CD14-positive monocyte (primary cell): ENCODE measurements at regions not wholly inside any gene's neighbourhood (a gene's known extent, or its start where the extent isn't known, plus 50 kb on each side); places are given as distances from the start of the nearest gene placed in this dataset.

ENCODE experiments used
- DNase-seq, 3 donors: peaks; one replicate each; pipeline ENCODE4 v3.0.0-alpha.2; 2011 to 2022
- H2AFZ ChIP-seq: 2 replicates; pipeline ENCODE4 v1.6.0; 2012; ENCODE audit warnings: mild to moderate bottlenecking, low read depth, low read length, inconsistent platforms; ENCODE audit not compliant: insufficient read depth, poor library complexity, severe bottlenecking
- H3K27ac ChIP-seq, 2 donors: 1 replicate in 1 of 2; 2 replicates in 1 of 2; pipeline ENCODE4 v1.5.1; 2012 to 2013; ENCODE audit warnings: low read length in 2 of 2, control low read depth in 1 of 2, inconsistent platforms in 1 of 2, low read depth in 1 of 2, mild to moderate bottlenecking in 1 of 2
- H3K27me3 ChIP-seq, 2 donors: one replicate each; pipeline versions ENCODE4 v1.6.0 to v1.6.1; 2011 to 2013; ENCODE audit warnings: low read length in 2 of 2; ENCODE audit not compliant: control insufficient read depth in 2 of 2, insufficient read depth in 2 of 2
- H3K36me3 ChIP-seq, 2 donors: replicated peaks in 1 of 2; 1 replicate in 1 of 2; 2 replicates in 1 of 2; pipeline versions ENCODE4 v1.5.1 to v1.6.1; 2012 to 2013; ENCODE audit warnings: low read length in 2 of 2, control low read depth in 1 of 2, inconsistent platforms in 1 of 2, mild to moderate bottlenecking in 1 of 2; ENCODE audit not compliant: insufficient read depth in 2 of 2, control insufficient read depth in 1 of 2
- H3K4me1 ChIP-seq, 2 donors: 1 replicate in 1 of 2; 2 replicates in 1 of 2; pipeline versions ENCODE4 v1.5.1 to v1.6.1; 2012 to 2013; ENCODE audit warnings: low read length in 2 of 2, control low read depth in 1 of 2, inconsistent platforms in 1 of 2, mild to moderate bottlenecking in 1 of 2, moderate library complexity in 1 of 2; ENCODE audit not compliant: insufficient read depth in 2 of 2, control insufficient read depth in 1 of 2
- H3K4me2 ChIP-seq: replicated peaks from 2 replicates; pipeline ENCODE3; 2012; ENCODE audit warnings: low read length, moderate library complexity, mild to moderate bottlenecking; ENCODE audit not compliant: poor library complexity, severe bottlenecking; ENCODE audit errors: extremely low read depth
- H3K4me3 ChIP-seq, 3 experiments: fragments of 200-600 bp in 1 of 3; sonication (generic) in 1 of 3; replicated peaks in 1 of 3; 1 replicate in 2 of 3; 2 replicates in 1 of 3; pipeline ENCODE4 v1.5.1; 2011 to 2013; ENCODE audit warnings: low read length in 3 of 3, mild to moderate bottlenecking in 3 of 3, control low read depth in 2 of 3, low read depth in 2 of 3, inconsistent platforms in 1 of 3, moderate library complexity in 1 of 3
- H3K79me2 ChIP-seq: 2 replicates; pipeline ENCODE4 v1.6.0; 2012; ENCODE audit warnings: mild to moderate bottlenecking, control low read depth, inconsistent platforms, low read length, moderate library complexity; ENCODE audit not compliant: insufficient read depth
- H3K9ac ChIP-seq: 2 replicates; pipeline ENCODE4 v1.6.0; 2017; ENCODE audit warnings: low read length, mild to moderate bottlenecking; ENCODE audit not compliant: insufficient read depth, poor library complexity, severe bottlenecking
- H3K9me3 ChIP-seq, 2 donors: replicated peaks in 1 of 2; 1 replicate in 1 of 2; 2 replicates in 1 of 2; pipeline versions ENCODE4 v1.5.1 to v1.6.1; 2012 to 2013; ENCODE audit warnings: low read length in 2 of 2, control low read depth in 1 of 2; ENCODE audit not compliant: control insufficient read depth in 1 of 2, insufficient read depth in 1 of 2
- H4K20me1 ChIP-seq: 2 replicates; pipeline ENCODE4 v1.6.0; 2012; ENCODE audit warnings: mild to moderate bottlenecking, low read length, control low read depth, moderate library complexity; ENCODE audit not compliant: insufficient read depth
- H3K27ac Mint-ChIP-seq, 7 donors: one replicate each; pipeline ENCODE4 v1.8.0; 2020; ENCODE audit warnings: mild to moderate bottlenecking in 7 of 7, mixed read lengths in 7 of 7, moderate library complexity in 6 of 7, inconsistent platforms in 2 of 7
- H3K27me3 Mint-ChIP-seq, 3 donors: one replicate each; pipeline ENCODE4 v1.8.0; 2021 to 2022; ENCODE audit warnings: low read depth in 3 of 3, mild to moderate bottlenecking in 3 of 3, mixed read lengths in 3 of 3, moderate library complexity in 3 of 3, inconsistent platforms in 1 of 3
- H3K36me3 Mint-ChIP-seq, 2 donors: one replicate each; pipeline ENCODE4 v1.8.0; 2020; ENCODE audit warnings: mixed read lengths in 2 of 2, inconsistent platforms in 1 of 2, mild to moderate bottlenecking in 1 of 2
- H3K4me1 Mint-ChIP-seq: one replicate; pipeline ENCODE4 v1.8.0; 2020; ENCODE audit warnings: mild to moderate bottlenecking, mixed read lengths
- H3K4me3 Mint-ChIP-seq, 2 donors: one replicate each; pipeline ENCODE4 v1.8.0; 2020; ENCODE audit warnings: mild to moderate bottlenecking in 2 of 2, mixed read lengths in 2 of 2, moderate library complexity in 1 of 2
- H3K9me3 Mint-ChIP-seq, 7 donors: one replicate each; pipeline ENCODE4 v1.8.0; 2020 to 2022; ENCODE audit warnings: mixed read lengths in 7 of 7, mild to moderate bottlenecking in 6 of 7, moderate library complexity in 6 of 7, inconsistent platforms in 2 of 7
- whole genome bisulfite sequencing: methylation state at CpG from one replicate; pipeline ENCODE4 v1.1.5; 2013; ENCODE audit warnings: missing lambda C conversion rate; ENCODE audit not compliant: insufficient coverage; 5-methylcytosine and 5-hydroxymethylcytosine counted together
- intact Hi-C, 2 donors: fragments of 100-400 bp; cut with micrococcal nuclease; formaldehyde crosslinking; loops; one replicate each; pipeline versions ENCODE4 v1.15.0 to v1.15.1; 2023
- TF ChIP-seq, protein P1 (sequence below): fragments of 200-600 bp; IDR thresholded peaks from one replicate; pipeline ENCODE4 v1.8.0; 2022; ENCODE audit warnings: antibody characterized with exemption, mild to moderate bottlenecking

DNA sequence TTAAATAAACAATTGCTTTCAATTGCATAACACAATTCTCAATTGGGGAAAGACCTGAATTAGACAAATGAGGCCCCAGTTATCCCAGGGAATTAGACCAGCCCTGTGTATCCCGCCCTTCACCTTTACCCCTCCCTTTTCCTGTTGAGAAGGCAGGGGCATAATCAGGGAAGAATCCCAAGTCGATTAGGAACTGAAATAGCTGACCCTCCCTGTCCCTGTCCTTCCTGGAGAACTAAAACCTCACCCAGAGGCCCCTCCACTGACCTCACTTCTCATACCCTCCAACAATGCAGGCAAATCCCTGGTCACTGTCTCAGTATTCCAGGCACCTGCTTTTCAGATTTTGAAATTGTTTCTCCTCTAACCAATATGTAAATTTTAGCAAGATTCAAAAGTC lies 165.4 kb upstream of the CDH11 start:
- Mint-ChIP-seq H3K9me3 (no peaks in the 10 kb centered on the region), H3K36me3 (no peaks in the 10 kb centered on the region)
- intact Hi-C loops, result no loop called here

DNA sequence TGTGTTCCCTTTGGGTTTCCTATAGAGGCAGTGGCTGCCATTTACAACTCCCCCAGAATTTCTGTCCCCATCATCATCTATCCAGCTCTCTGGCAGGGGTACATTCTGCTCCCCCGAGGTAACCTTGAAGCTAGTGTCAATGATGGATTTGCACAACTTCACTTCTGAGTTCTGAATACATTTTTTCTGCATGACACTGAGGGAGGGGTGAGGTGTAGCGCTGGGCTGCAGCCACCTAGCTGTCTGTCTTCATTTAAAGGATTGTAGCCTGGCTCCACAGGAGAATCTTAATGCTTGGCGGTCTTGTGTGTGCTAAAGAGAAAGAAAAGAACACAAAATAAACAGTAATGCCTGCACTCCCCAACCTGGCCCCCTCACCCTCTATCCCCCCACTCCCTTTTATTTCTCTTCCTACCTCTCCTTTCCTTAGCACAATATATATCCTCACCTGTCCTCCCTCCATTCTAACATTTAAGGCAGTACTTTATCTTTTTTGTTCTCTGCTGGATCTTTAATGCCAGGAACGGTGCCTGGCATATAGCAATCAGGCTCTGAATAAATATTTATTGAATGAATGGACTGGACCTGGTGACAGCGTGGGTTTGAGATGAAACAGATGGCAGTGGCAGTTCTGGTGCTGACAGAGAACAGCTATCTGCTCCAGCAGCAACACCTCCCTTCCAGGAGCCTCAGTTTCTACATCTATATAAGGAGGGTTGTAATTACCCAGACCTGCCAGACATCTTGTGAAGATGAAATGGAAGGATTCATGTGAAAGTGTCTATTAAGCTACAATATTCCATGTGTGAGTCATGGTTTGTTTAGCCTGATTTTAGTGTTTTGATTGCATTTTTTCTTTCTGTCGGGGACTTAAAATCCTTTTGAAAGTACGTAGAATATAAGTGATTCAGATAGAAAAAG lies 163.5 kb upstream of the CDH11 start:
- no peak overlapping the region for H3K4me3 Mint-ChIP-seq
- no peak overlapping the region for H3K4me2 ChIP-seq
- H3K27ac Mint-ChIP-seq, result no peak overlapping the region
- no peaks in the 10 kb centered on the region for H3K27me3 ChIP-seq
- no peaks in the 10 kb centered on the region for H4K20me1 ChIP-seq
- no peaks in the 10 kb centered on the region for H3K36me3 ChIP-seq
- intact Hi-C loops, result no loop called here
- H3K4me1 Mint-ChIP-seq, result no peaks in the 10 kb centered on the region
- no peaks in the 10 kb centered on the region for H3K9me3 ChIP-seq
- H2AFZ ChIP-seq, result no peak overlapping the region
- peaks cover 0 to 2% (median 0%) of the 10 kb centered on the region in 3 donors for H3K27me3 Mint-ChIP-seq
- 60% methylated on average over 1 of the region's 7 CpGs for WGBS
- H3K36me3 Mint-ChIP-seq, result no peaks in the 10 kb centered on the region
- H3K9ac ChIP-seq, result no peak overlapping the region
- H3K4me1 ChIP-seq, result no peaks in the 10 kb centered on the region
- no peak overlapping the region for H3K4me3 ChIP-seq
- no peak overlapping the region for H3K27ac ChIP-seq
- H3K79me2 ChIP-seq, result no peaks in the 10 kb centered on the region
- TF ChIP-seq, protein P1, sequence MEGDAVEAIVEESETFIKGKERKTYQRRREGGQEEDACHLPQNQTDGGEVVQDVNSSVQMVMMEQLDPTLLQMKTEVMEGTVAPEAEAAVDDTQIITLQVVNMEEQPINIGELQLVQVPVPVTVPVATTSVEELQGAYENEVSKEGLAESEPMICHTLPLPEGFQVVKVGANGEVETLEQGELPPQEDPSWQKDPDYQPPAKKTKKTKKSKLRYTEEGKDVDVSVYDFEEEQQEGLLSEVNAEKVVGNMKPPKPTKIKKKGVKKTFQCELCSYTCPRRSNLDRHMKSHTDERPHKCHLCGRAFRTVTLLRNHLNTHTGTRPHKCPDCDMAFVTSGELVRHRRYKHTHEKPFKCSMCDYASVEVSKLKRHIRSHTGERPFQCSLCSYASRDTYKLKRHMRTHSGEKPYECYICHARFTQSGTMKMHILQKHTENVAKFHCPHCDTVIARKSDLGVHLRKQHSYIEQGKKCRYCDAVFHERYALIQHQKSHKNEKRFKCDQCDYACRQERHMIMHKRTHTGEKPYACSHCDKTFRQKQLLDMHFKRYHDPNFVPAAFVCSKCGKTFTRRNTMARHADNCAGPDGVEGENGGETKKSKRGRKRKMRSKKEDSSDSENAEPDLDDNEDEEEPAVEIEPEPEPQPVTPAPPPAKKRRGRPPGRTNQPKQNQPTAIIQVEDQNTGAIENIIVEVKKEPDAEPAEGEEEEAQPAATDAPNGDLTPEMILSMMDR, result no peak
- DNase-seq, result no peak
- no peaks in the 10 kb centered on the region for H3K9me3 Mint-ChIP-seq

More for the DNA sequence above, 165.4 kb upstream of the CDH11 start:
- Mint-ChIP-seq H3K27ac (no peak overlapping the region), H3K4me1 (no peaks in the 10 kb centered on the region), H3K4me3 (no peak overlapping the region), H3K27me3 (peaks cover 0 to 2% (median 0%) of the 10 kb centered on the region in 3 donors)
- Histone ChIP-seq H2AFZ (no peak overlapping the region), H3K27ac (no peak overlapping the region), H3K9me3 (no peaks in the 10 kb centered on the region), H3K36me3 (no peaks in the 10 kb centered on the region), H3K4me3 (no peak overlapping the region), H4K20me1 (no peaks in the 10 kb centered on the region), H3K4me2 (no peak overlapping the region), H3K79me2 (no peaks in the 10 kb centered on the region), H3K4me1 (no peaks in the 10 kb centered on the region), H3K27me3 (no peaks in the 10 kb centered on the region), H3K9ac (no peak overlapping the region)
- TF ChIP-seq, protein P1, result no peak
- DNase-seq, result no peak
- 0% methylated on average over 1 of the region's 2 CpGs for WGBS
